Gastroesophageal sphincter (tissue), 3 donors: ENCODE measurements at regions not wholly inside any gene's neighbourhood (a gene's known extent, or its start where the extent isn't known, plus 50 kb on each side); places are given as distances from the start of the nearest gene placed in this dataset.

ENCODE experiments used
- CTCF ChIP-seq, 4 experiments: fragments of 200-600 bp in 2 of 4; fragments of 450-650 bp in 2 of 4; sonication (generic) in 1 of 4; IDR thresholded peaks; one replicate each; pipeline ENCODE4 v1.5.1; 2017 to 2019; ENCODE audit warnings: antibody characterized with exemption in 4 of 4, mild to moderate bottlenecking in 2 of 4, moderate library complexity in 2 of 4
- EP300 ChIP-seq: sonication (generic); formaldehyde crosslinking; IDR thresholded peaks from one replicate; pipeline ENCODE4 v1.6.1; 2017; ENCODE audit warnings: antibody characterized with exemption, mild to moderate bottlenecking

GRCh38 chr10:56095506-56096225 is 265.4 kb downstream of the ZWINT start:
- no peak for TF ChIP-seq EP300
- TF ChIP-seq CTCF (IDR thresholded peaks at IDR 0.05), result no peak
